Kidney epithelial cell (primary cell): ENCODE measurements at regions not wholly inside any gene's neighbourhood (a gene's known extent, or its start where the extent isn't known, plus 50 kb on each side); places are given as distances from the start of the nearest gene placed in this dataset.

Experiments used
- DNase-seq: peaks from one replicate; pipeline ENCODE4 v3.0.0-alpha.2; 2010; ENCODE audit warnings: low read depth
- H3K27me3 ChIP-seq: 2 replicates; pipeline ENCODE4 v1.6.0; 2011; ENCODE audit warnings: low read length; ENCODE audit not compliant: control insufficient read depth, insufficient read depth
- H3K36me3 ChIP-seq: 2 replicates; pipeline ENCODE4 v1.5.1; 2011; ENCODE audit warnings: low read length; ENCODE audit not compliant: control insufficient read depth, insufficient read depth
- H3K4me3 ChIP-seq: 2 replicates; pipeline ENCODE4 v1.5.1; 2011; ENCODE audit warnings: low read depth, mild to moderate bottlenecking, control low read depth, low read length
- CTCF ChIP-seq: IDR thresholded peaks from 2 replicates; pipeline ENCODE4 v1.5.1; 2011; ENCODE audit warnings: mild to moderate bottlenecking, moderate library complexity, low read length, control low read depth, inconsistent platforms; ENCODE audit not compliant: insufficient read depth, poor library complexity, severe bottlenecking

GRCh38 chr4:23245203-23245832 is 552.6 kb downstream of the GBA3 start:
- Histone ChIP-seq H3K27me3 (no peaks in the 10 kb centered on the region), H3K36me3 (no peaks in the 10 kb centered on the region), H3K4me3 (no peak overlapping the region)
- DNase-seq, result no peak
- TF ChIP-seq CTCF, result no peak

- H3K4me3 ChIP-seq, result no peak overlapping the region
- no peaks in the 10 kb centered on the region for H3K36me3 ChIP-seq
- no peak for DNase-seq
- TF ChIP-seq CTCF, result no peak
- no peaks in the 10 kb centered on the region for H3K27me3 ChIP-seq
Measured at GRCh38 chr4:23242962-23243361, 550.2 kb downstream of the GBA3 start.

GRCh38 chr4:23241408-23241807 is 548.7 kb downstream of the GBA3 start:
- Histone ChIP-seq H3K36me3 (no peaks in the 10 kb centered on the region), H3K4me3 (no peak overlapping the region), H3K27me3 (no peaks in the 10 kb centered on the region)
- no peak for DNase-seq
- TF ChIP-seq CTCF, result no peak

GRCh38 chr4:23238848-23239247 is 546.1 kb downstream of the GBA3 start:
- Histone ChIP-seq H3K36me3 (no peaks in the 10 kb centered on the region), H3K4me3 (no peak overlapping the region), H3K27me3 (no peaks in the 10 kb centered on the region)
- DNase-seq, result no peak
- no peak for TF ChIP-seq CTCF

GRCh38 chr4:23237771-23238170 is 545.0 kb downstream of the GBA3 start:
- no peak for DNase-seq
- no peak overlapping the region for H3K4me3 ChIP-seq
- no peaks in the 10 kb centered on the region for H3K36me3 ChIP-seq
- H3K27me3 ChIP-seq, result no peaks in the 10 kb centered on the region
- no peak for TF ChIP-seq CTCF
